DND-41 (cell line): ENCODE measurements at regions not wholly inside any gene's neighbourhood (a gene's known extent, or its start where the extent isn't known, plus 50 kb on each side); places are given as distances from the start of the nearest gene placed in this dataset.

Experiments
- ATAC-seq: fragments of 200-7000 bp; cut with Tn5 transposase; 3 replicates; pipeline ENCODE4 v1.9.1; 2021; ENCODE audit warnings: low read depth; ENCODE audit not compliant: insufficient read depth
- DNase-seq: peaks from one replicate; pipeline ENCODE4 v3.0.0-alpha.2; 2020
- H2AFZ ChIP-seq: 2 replicates; pipeline ENCODE4 v1.6.0; 2012; ENCODE audit warnings: low read depth, low read length
- H3K27ac ChIP-seq: 2 replicates; pipeline ENCODE4 v1.5.1; 2012; ENCODE audit warnings: low read length, inconsistent platforms
- H3K27me3 ChIP-seq: fragments of 200-600 bp; sonication (generic); 2 replicates; pipeline ENCODE4 v1.6.0; 2012; ENCODE audit warnings: low read length, mild to moderate bottlenecking, inconsistent platforms; ENCODE audit not compliant: insufficient read depth, poor library complexity
- H3K36me3 ChIP-seq: 2 replicates; pipeline ENCODE4 v1.5.1; 2012; ENCODE audit warnings: low read length, inconsistent platforms; ENCODE audit not compliant: insufficient read depth
- H3K4me1 ChIP-seq: 2 replicates; pipeline ENCODE4 v1.5.1; 2012; ENCODE audit warnings: mild to moderate bottlenecking, low read length; ENCODE audit not compliant: insufficient read depth
- H3K4me2 ChIP-seq: 2 replicates; pipeline ENCODE4 v1.6.0; 2012; ENCODE audit warnings: mild to moderate bottlenecking, moderate library complexity, low read length, inconsistent platforms; ENCODE audit not compliant: insufficient read depth
- H3K4me3 ChIP-seq, 2 experiments: fragments of 200-600 bp in 1 of 2; shearing (Covaris generic) in 1 of 2; 2 replicates each; pipeline ENCODE4 v1.5.1; 2012 to 2016; ENCODE audit warnings: inconsistent platforms in 2 of 2, low read length in 2 of 2, mild to moderate bottlenecking in 2 of 2, low read depth in 1 of 2, moderate library complexity in 1 of 2
- H3K79me2 ChIP-seq: 2 replicates; pipeline ENCODE4 v1.6.0; 2012; ENCODE audit warnings: low read length, inconsistent platforms; ENCODE audit not compliant: insufficient read depth
- H3K9ac ChIP-seq: 2 replicates; pipeline ENCODE4 v1.6.0; 2012; ENCODE audit warnings: low read depth, mild to moderate bottlenecking, inconsistent platforms, low read length, moderate library complexity
- H3K9me3 ChIP-seq: 2 replicates; pipeline ENCODE4 v1.5.1; 2012; ENCODE audit warnings: low read length, moderate library complexity, mild to moderate bottlenecking, inconsistent platforms; ENCODE audit not compliant: insufficient read depth, severe bottlenecking
- H4K20me1 ChIP-seq: 2 replicates; pipeline ENCODE4 v1.6.0; 2012; ENCODE audit warnings: low read length; ENCODE audit not compliant: insufficient read depth
- EZH2 ChIP-seq: IDR thresholded peaks from 3 replicates; pipeline ENCODE4 v1.6.1; 2012; ENCODE audit warnings: borderline replicate concordance, low read depth, mild to moderate bottlenecking, moderate library complexity, low read length, inconsistent platforms; ENCODE audit not compliant: severe bottlenecking
- TF ChIP-seq, protein P1 (sequence below): IDR thresholded peaks from 2 replicates; pipeline ENCODE4 v1.5.1; 2012; ENCODE audit warnings: borderline replicate concordance, low read length, moderate library complexity, mild to moderate bottlenecking; ENCODE audit not compliant: poor library complexity, severe bottlenecking; ENCODE audit errors: extremely low read depth

- Histone ChIP-seq H3K9ac (no peak overlapping the region), H3K4me1 (no peaks in the 10 kb centered on the region), H4K20me1 (no peaks in the 10 kb centered on the region), H3K79me2 (no peaks in the 10 kb centered on the region), H3K4me2 (no peak overlapping the region), H3K27me3 (no peaks in the 10 kb centered on the region), H3K27ac (no peak overlapping the region), H3K9me3 (peaks cover 14% of the 10 kb centered on the region), H3K4me3 (no peak overlapping the region), H3K36me3 (no peaks in the 10 kb centered on the region), H2AFZ (no peak overlapping the region)
- TF ChIP-seq EZH2, result no peak
- TF ChIP-seq, protein P1, sequence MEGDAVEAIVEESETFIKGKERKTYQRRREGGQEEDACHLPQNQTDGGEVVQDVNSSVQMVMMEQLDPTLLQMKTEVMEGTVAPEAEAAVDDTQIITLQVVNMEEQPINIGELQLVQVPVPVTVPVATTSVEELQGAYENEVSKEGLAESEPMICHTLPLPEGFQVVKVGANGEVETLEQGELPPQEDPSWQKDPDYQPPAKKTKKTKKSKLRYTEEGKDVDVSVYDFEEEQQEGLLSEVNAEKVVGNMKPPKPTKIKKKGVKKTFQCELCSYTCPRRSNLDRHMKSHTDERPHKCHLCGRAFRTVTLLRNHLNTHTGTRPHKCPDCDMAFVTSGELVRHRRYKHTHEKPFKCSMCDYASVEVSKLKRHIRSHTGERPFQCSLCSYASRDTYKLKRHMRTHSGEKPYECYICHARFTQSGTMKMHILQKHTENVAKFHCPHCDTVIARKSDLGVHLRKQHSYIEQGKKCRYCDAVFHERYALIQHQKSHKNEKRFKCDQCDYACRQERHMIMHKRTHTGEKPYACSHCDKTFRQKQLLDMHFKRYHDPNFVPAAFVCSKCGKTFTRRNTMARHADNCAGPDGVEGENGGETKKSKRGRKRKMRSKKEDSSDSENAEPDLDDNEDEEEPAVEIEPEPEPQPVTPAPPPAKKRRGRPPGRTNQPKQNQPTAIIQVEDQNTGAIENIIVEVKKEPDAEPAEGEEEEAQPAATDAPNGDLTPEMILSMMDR, result no peak
- DNase-seq, result no peak
- no peak for ATAC-seq
These were observed 168.3 kb upstream of the JAG1 start for GRCh38 chr20:10842116-10842515.

DNA sequence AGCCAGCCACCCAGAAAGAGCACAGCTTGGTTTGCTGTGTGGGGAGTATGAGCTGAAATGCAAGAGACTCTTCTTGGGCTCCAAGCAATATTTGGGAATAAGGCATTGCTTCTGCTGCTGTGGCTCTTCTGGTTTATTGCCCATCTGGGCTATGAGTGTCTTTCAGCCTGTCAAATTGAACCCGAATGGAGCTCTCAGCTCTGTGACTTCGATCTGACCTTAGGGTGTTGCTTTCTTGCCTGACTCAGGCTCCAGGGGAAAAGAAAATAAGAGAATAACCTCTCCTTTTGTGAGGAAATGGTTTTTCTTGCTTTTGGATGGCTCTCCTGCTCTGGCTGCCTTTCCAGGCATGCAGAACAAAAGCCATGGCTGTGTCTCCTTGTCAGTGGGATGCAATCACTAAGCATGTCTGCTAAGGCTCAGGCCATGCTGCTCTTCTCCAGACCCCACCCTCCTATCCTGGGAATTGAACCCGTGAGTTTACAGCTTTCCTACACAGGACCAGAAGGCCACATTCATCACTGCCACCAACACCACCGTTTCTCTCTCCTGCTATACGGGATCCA is 169.4 kb upstream of the JAG1 start:
- Histone ChIP-seq H3K36me3 (no peaks in the 10 kb centered on the region), H3K4me3 (no peak overlapping the region), H2AFZ (no peak overlapping the region), H3K4me1 (no peaks in the 10 kb centered on the region), H3K79me2 (no peaks in the 10 kb centered on the region), H4K20me1 (no peaks in the 10 kb centered on the region), H3K4me2 (no peak overlapping the region), H3K27ac (no peak overlapping the region), H3K9ac (no peak overlapping the region), H3K9me3 (peaks cover 14% of the 10 kb centered on the region), H3K27me3 (no peaks in the 10 kb centered on the region)
- TF ChIP-seq, protein P1, result no peak
- no peak for TF ChIP-seq EZH2
- DNase-seq, result no peak
- no peak for ATAC-seq

DNA sequence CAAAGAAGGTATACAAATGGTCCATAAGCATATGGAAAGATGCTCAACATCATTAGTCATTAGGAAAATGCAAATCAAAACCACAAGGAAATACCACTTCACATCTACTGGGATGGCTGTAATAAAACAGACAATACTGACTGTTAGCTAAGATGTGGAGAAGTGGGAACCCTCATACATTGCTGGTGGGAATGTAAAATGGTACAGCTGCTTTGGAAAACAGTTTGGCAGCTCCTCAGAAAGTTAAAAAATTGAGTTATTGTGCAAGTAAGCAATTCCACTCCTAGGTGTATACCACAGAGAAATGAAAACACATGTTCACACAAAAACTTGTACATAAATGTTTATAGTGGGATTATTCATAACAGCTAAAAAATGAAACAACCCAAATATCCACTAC is 173.0 kb upstream of the JAG1 start:
- ATAC-seq (no peak), DNase-seq (no peak)
- Histone ChIP-seq H3K4me2 (no peak overlapping the region), H3K9me3 (peaks cover 5% of the 10 kb centered on the region), H2AFZ (no peak overlapping the region), H3K36me3 (no peaks in the 10 kb centered on the region), H3K27ac (no peak overlapping the region), H4K20me1 (no peaks in the 10 kb centered on the region), H3K27me3 (no peaks in the 10 kb centered on the region), H3K4me3 (no peak overlapping the region), H3K9ac (no peak overlapping the region), H3K4me1 (no peaks in the 10 kb centered on the region), H3K79me2 (no peaks in the 10 kb centered on the region)
- TF ChIP-seq, protein P1, result no peak
